SU-DHL-6 (cell line): ENCODE measurements at regions not wholly inside any gene's neighbourhood (a gene's known extent, or its start where the extent isn't known, plus 50 kb on each side); places are given as distances from the start of the nearest gene placed in this dataset.

Experiments
- H2AFZ ChIP-seq: fragments of 200-600 bp; sonication (generic); 2 replicates; pipeline ENCODE4 v1.6.1; 2014; ENCODE audit warnings: low read depth, mild to moderate bottlenecking, moderate library complexity, mixed read lengths, antibody characterized with exemption, low read length; ENCODE audit not compliant: severe bottlenecking
- H3F3A ChIP-seq: fragments of 200-600 bp; shearing (Covaris generic); 2 replicates; pipeline ENCODE4 v1.6.0; 2016; ENCODE audit warnings: antibody characterized with exemption, mild to moderate bottlenecking; ENCODE audit not compliant: insufficient read depth
- H3K27ac ChIP-seq: fragments of 200-600 bp; sonication (generic); 2 replicates; pipeline ENCODE4 v1.5.1; 2016; ENCODE audit warnings: low read depth, mild to moderate bottlenecking, low read length, moderate library complexity, mixed read lengths
- H3K27me3 ChIP-seq: fragments of 200-600 bp; sonication (generic), shearing (Covaris generic); 2 replicates; pipeline ENCODE4 v1.6.0; 2014; ENCODE audit warnings: mild to moderate bottlenecking, low read length
- H3K36me3 ChIP-seq: fragments of 200-600 bp; sonication (generic); 2 replicates; pipeline ENCODE4 v1.6.1; 2014; ENCODE audit warnings: mild to moderate bottlenecking, low read length, mixed read lengths
- H3K4me2 ChIP-seq: fragments of 300-600, 200-600 bp; shearing (Covaris generic), sonication (generic); 2 replicates; pipeline ENCODE4 v1.6.0; 2014; ENCODE audit warnings: low read length, low read depth, mild to moderate bottlenecking; ENCODE audit not compliant: poor library complexity, severe bottlenecking
- H3K4me3 ChIP-seq: fragments of 200-600 bp; sonication (generic); 2 replicates; pipeline ENCODE4 v1.5.1; 2014; ENCODE audit warnings: antibody characterized with exemption, low read length, mild to moderate bottlenecking, mixed read lengths; ENCODE audit not compliant: insufficient read depth, poor library complexity, severe bottlenecking
- H3K79me2 ChIP-seq: fragments of 200-600 bp; sonication (generic); 2 replicates; pipeline ENCODE4 v1.6.1; 2014; ENCODE audit warnings: mild to moderate bottlenecking, low read length, moderate library complexity; ENCODE audit not compliant: insufficient read depth
- H3K9ac ChIP-seq: fragments of 200-600 bp; sonication (generic); 2 replicates; pipeline ENCODE4 v1.7.0; 2014; ENCODE audit warnings: mild to moderate bottlenecking, low read length
- H3K9me2 ChIP-seq: fragments of 200-600 bp; sonication (generic); replicated peaks from 2 replicates; pipeline ENCODE4 v1.6.1; 2014; ENCODE audit warnings: low read length; ENCODE audit not compliant: insufficient read depth
- H3K9me3 ChIP-seq: fragments of 200-600 bp; sonication (generic); 2 replicates; pipeline ENCODE4 v1.6.1; 2014; ENCODE audit warnings: low read length, mixed read lengths; ENCODE audit not compliant: insufficient read depth
- H4K20me1 ChIP-seq: fragments of 200-600 bp; sonication (generic); 2 replicates; pipeline ENCODE4 v1.6.1; 2014; ENCODE audit warnings: low read depth, mild to moderate bottlenecking, antibody characterized with exemption, low read length, moderate library complexity, mixed read lengths
- EZH2phosphoT487 ChIP-seq: fragments of 200-600 bp; sonication (generic), shearing (Covaris generic); conservative IDR thresholded peaks from 2 replicates; pipeline ENCODE4 v1.6.1; 2018; ENCODE audit warnings: mild to moderate bottlenecking, antibody characterized with exemption, low read length, moderate library complexity, mixed read lengths
- TF ChIP-seq, protein P1 (sequence below): fragments of 200-600 bp; sonication (generic); IDR thresholded peaks from one replicate; pipeline ENCODE4 v1.5.1; 2017; ENCODE audit warnings: antibody characterized with exemption, mild to moderate bottlenecking, low read length, moderate library complexity; ENCODE audit not compliant: insufficient read depth, poor library complexity, severe bottlenecking

DNA sequence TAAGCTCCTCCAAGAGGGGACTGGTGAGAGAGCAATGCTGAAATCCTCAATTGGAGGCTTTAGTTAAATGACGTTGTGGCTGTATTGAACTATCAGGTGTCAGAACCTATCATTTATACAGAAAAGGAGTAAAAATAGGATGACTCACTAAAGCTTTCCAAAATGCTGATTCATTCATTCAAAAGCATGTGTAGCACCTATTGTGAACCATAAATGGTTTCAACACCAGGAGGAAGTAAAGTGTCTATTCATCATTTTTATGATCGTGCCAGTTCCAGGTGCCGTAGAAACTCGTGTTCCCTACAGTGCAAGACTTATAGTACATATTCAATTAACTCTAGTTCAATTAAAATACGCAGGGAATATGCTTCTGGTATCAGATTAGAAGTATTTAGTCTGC lies 66.5 kb upstream of the ARRDC4 start:
- Histone ChIP-seq H3K9ac (no peak overlapping the region), H3K36me3 (no peaks in the 10 kb centered on the region), H3K27ac (no peak overlapping the region), H3K9me3 (no peaks in the 10 kb centered on the region), H4K20me1 (no peaks in the 10 kb centered on the region), H2AFZ (no peak overlapping the region), H3K4me3 (no peak overlapping the region), H3K9me2 (no peaks in the 10 kb centered on the region), H3F3A (no peaks in the 10 kb centered on the region), H3K4me2 (no peak overlapping the region), H3K27me3 (no peaks in the 10 kb centered on the region), H3K79me2 (no peaks in the 10 kb centered on the region)
- TF ChIP-seq EZH2phosphoT487: no peak
- TF ChIP-seq, protein P1, sequence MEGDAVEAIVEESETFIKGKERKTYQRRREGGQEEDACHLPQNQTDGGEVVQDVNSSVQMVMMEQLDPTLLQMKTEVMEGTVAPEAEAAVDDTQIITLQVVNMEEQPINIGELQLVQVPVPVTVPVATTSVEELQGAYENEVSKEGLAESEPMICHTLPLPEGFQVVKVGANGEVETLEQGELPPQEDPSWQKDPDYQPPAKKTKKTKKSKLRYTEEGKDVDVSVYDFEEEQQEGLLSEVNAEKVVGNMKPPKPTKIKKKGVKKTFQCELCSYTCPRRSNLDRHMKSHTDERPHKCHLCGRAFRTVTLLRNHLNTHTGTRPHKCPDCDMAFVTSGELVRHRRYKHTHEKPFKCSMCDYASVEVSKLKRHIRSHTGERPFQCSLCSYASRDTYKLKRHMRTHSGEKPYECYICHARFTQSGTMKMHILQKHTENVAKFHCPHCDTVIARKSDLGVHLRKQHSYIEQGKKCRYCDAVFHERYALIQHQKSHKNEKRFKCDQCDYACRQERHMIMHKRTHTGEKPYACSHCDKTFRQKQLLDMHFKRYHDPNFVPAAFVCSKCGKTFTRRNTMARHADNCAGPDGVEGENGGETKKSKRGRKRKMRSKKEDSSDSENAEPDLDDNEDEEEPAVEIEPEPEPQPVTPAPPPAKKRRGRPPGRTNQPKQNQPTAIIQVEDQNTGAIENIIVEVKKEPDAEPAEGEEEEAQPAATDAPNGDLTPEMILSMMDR: no peak

- Histone ChIP-seq H3K27ac (no peak overlapping the region), H4K20me1 (no peaks in the 10 kb centered on the region), H3K79me2 (no peaks in the 10 kb centered on the region), H3K27me3 (no peaks in the 10 kb centered on the region), H3K36me3 (no peaks in the 10 kb centered on the region), H3F3A (no peaks in the 10 kb centered on the region), H2AFZ (no peak overlapping the region), H3K9me2 (no peaks in the 10 kb centered on the region), H3K9ac (no peak overlapping the region), H3K4me3 (no peak overlapping the region), H3K4me2 (no peak overlapping the region), H3K9me3 (no peaks in the 10 kb centered on the region)
- TF ChIP-seq, protein P1: no peak
- TF ChIP-seq EZH2phosphoT487: no peak
Observed at GRCh38 chr15:97899981-97900380, 60.5 kb upstream of the ARRDC4 start.

DNA sequence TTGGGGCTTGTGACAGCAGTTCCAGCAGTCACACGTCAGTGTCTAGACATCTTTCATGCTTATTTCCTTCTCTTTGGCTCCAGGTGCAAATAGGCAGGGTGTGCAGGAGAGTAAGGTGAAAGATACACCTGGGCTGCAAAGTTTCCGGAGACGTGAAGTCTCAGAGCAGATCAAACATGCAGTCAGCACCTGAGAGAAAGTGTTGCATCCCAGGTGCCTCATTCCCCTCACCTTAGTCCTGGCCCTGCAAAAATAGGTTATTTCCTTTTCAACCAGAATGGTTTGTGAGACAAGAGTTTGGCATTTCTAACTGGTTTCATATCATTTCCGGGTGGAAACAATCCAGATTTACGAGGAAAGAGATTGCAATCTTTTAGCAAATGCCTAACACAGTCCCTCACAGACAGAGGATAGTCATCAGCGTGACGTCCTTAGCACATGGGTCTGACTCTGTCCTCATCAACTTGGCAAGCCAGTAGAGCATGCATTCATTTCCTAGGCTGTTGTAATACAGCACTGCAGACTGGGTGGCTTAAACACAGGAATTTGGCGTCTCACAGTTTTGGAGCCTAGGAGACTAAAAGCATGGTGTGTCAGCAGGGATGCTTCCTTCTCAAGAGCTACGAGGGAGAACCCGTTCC lies 58.2 kb upstream of the ARRDC4 start:
- H2AFZ ChIP-seq: no peak overlapping the region
- no peak for TF ChIP-seq EZH2phosphoT487
- TF ChIP-seq, protein P1: no peak
- H3K27me3 ChIP-seq: no peaks in the 10 kb centered on the region
- no peaks in the 10 kb centered on the region for H4K20me1 ChIP-seq
- H3K79me2 ChIP-seq: no peaks in the 10 kb centered on the region
- H3K4me3 ChIP-seq: no peak overlapping the region
- no peaks in the 10 kb centered on the region for H3F3A ChIP-seq
- no peaks in the 10 kb centered on the region for H3K9me3 ChIP-seq
- H3K9ac ChIP-seq: no peak overlapping the region
- H3K36me3 ChIP-seq: no peaks in the 10 kb centered on the region
- H3K4me2 ChIP-seq: no peak overlapping the region
- H3K27ac ChIP-seq: no peak overlapping the region
- H3K9me2 ChIP-seq: no peaks in the 10 kb centered on the region
